Dendritic cell treated with granulocyte-macrophage colony-stimulating factor and Interleukin-4, amounts not matched to agents 40 ng/mL and 50 ng/mL, for 4 days (primary cell): ENCODE measurements at regions not wholly inside any gene's neighbourhood (a gene's known extent, or its start where the extent isn't known, plus 50 kb on each side); places are given as distances from the start of the nearest gene placed in this dataset.

Experiments
- H3K27ac Mint-ChIP-seq: one replicate; pipeline ENCODE4 v1.8.0; 2022; ENCODE audit warnings: mild to moderate bottlenecking, mixed read lengths
- H3K27me3 Mint-ChIP-seq: one replicate; pipeline ENCODE4 v1.8.0; 2022; ENCODE audit warnings: mild to moderate bottlenecking, mixed read lengths
- H3K36me3 Mint-ChIP-seq: one replicate; pipeline ENCODE4 v1.8.0; 2022; ENCODE audit warnings: low read depth, mixed read lengths
- H3K4me1 Mint-ChIP-seq: one replicate; pipeline ENCODE4 v1.8.0; 2022; ENCODE audit warnings: low read depth, mixed read lengths
- H3K4me3 Mint-ChIP-seq: one replicate; pipeline ENCODE4 v1.8.0; 2022; ENCODE audit warnings: mild to moderate bottlenecking, moderate library complexity, mixed read lengths
- H3K9me3 Mint-ChIP-seq: one replicate; pipeline ENCODE4 v1.8.0; 2022; ENCODE audit warnings: mixed read lengths
- intact Hi-C: fragments of 100-400 bp; cut with micrococcal nuclease; formaldehyde crosslinking; loops from one replicate; pipeline ENCODE4 v1.15.0; 2022

DNA sequence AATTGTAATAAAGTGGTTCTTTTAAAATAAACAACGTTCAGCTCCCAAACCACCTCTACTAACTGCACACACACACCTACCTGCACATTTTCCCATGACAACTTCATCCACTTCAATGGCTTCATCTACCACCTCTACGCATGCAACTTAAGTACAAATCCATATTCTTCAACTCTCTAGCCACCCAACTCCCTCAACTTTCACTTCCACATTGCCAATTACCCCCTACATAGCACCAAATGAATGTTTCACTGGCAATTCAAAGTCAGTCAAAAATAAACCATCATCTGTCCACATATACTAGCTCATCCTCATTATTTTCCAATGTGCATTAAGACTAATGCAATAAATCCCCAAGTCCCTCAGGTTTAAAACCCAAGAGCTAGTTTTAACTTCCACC lies 50.7 kb upstream of the ARHGAP32 start:
- H3K4me3 Mint-ChIP-seq: no peak overlapping the region
- intact Hi-C loops: no loop called here
- no peaks in the 10 kb centered on the region for H3K27me3 Mint-ChIP-seq
- peaks cover 12% of the 10 kb centered on the region for H3K4me1 Mint-ChIP-seq
- H3K36me3 Mint-ChIP-seq: no peaks in the 10 kb centered on the region
- no peak overlapping the region for H3K27ac Mint-ChIP-seq
- no peaks in the 10 kb centered on the region for H3K9me3 Mint-ChIP-seq
